Prostate gland (tissue), 2 donors: ENCODE measurements at regions not wholly inside any gene's neighbourhood (a gene's known extent, or its start where the extent isn't known, plus 50 kb on each side); places are given as distances from the start of the nearest gene placed in this dataset.

Experiments used
- CTCF ChIP-seq, 4 experiments: fragments of 200-600 bp in 2 of 4; fragments of 450-650 bp in 2 of 4; sonication (generic) in 2 of 4; IDR thresholded peaks; 1 replicate in 3 of 4; 2 replicates in 1 of 4; pipeline ENCODE4 v1.5.1; 2016 to 2019; ENCODE audit warnings: antibody characterized with exemption in 4 of 4, mild to moderate bottlenecking in 2 of 4, moderate library complexity in 2 of 4
- POLR2A ChIP-seq: fragments of 450-650 bp; IDR thresholded peaks from one replicate; pipeline ENCODE4 v1.6.1; 2016; ENCODE audit warnings: antibody characterized with exemption, mild to moderate bottlenecking
- POLR2AphosphoS5 ChIP-seq: sonication (generic); formaldehyde crosslinking; IDR thresholded peaks from one replicate; pipeline ENCODE4 v1.6.1; 2017; ENCODE audit warnings: antibody characterized with exemption

- no peak for TF ChIP-seq POLR2A
- TF ChIP-seq CTCF (IDR thresholded peaks at IDR 0.05), result no peak
- TF ChIP-seq POLR2AphosphoS5, result no peak
These were observed 286.7 kb downstream of the FZD1 start for GRCh38 chr7:91550931-91551330.
